ENCODE measurements at regions not wholly inside any gene's neighbourhood (a gene's known extent, or its start where the extent isn't known, plus 50 kb on each side); places are given as distances from the start of the nearest gene placed in this dataset.

- Histone ChIP-seq H4K20me1 (ENCODE audit: insufficient read depth, low read length, poor library complexity, severe bottlenecking) (no peaks in the 10 kb centered on the region), H3K4me3 (ENCODE audit: low read length, poor library complexity, severe bottlenecking) (no peak overlapping the region), H3K4me1 (ENCODE audit: insufficient read depth, low read length, poor library complexity, severe bottlenecking) (no peaks in the 10 kb centered on the region), H3K27me3 (ENCODE audit: insufficient read depth, low read length, poor library complexity, severe bottlenecking) (no peaks in the 10 kb centered on the region), H3K9me3 (ENCODE audit: insufficient read depth, low read depth, low read length) (no peaks in the 10 kb centered on the region), H2AFZ (ENCODE audit: low read length) (no peak overlapping the region), H3K36me3 (ENCODE audit: insufficient read depth, low read length) (no peaks in the 10 kb centered on the region), H3F3A (ENCODE audit: low read depth) (no peaks in the 10 kb centered on the region), H3K79me2 (ENCODE audit: insufficient read depth, low read length) (no peaks in the 10 kb centered on the region), H3K9ac (ENCODE audit: low read depth, low read length, poor library complexity, severe bottlenecking) (no peak overlapping the region), H3K9me2 (replicated peaks; ENCODE audit: low read depth, low read length) (no peaks in the 10 kb centered on the region), H3K4me2 (ENCODE audit: low read depth, low read length, poor library complexity, severe bottlenecking) (no peak overlapping the region)
- TF ChIP-seq EZH2phosphoT487 (IDR thresholded peaks at IDR 0.05; ENCODE audit: borderline replicate concordance) (no peak), CTCF (conservative IDR thresholded peaks at IDR 0.05; ENCODE audit: low read length) (no peak)
Measured at GRCh38 chr22:48489551-48490499, 1337.8 kb downstream of the BRD1 start.

- H2AFZ ChIP-seq (ENCODE audit: low read length) = no peak overlapping the region
- H3K36me3 ChIP-seq (ENCODE audit: insufficient read depth, low read length) = no peaks in the 10 kb centered on the region
- no peaks in the 10 kb centered on the region for H3K27me3 ChIP-seq (ENCODE audit: insufficient read depth, low read length, poor library complexity, severe bottlenecking)
- no peak overlapping the region for H3K9ac ChIP-seq (ENCODE audit: low read depth, low read length, poor library complexity, severe bottlenecking)
- no peaks in the 10 kb centered on the region for H3K4me1 ChIP-seq (ENCODE audit: insufficient read depth, low read length, poor library complexity, severe bottlenecking)
- no peaks in the 10 kb centered on the region for H3K9me2 ChIP-seq (replicated peaks; ENCODE audit: low read depth, low read length)
- H3K9me3 ChIP-seq (ENCODE audit: insufficient read depth, low read depth, low read length) = no peaks in the 10 kb centered on the region
- H4K20me1 ChIP-seq (ENCODE audit: insufficient read depth, low read length, poor library complexity, severe bottlenecking) = no peaks in the 10 kb centered on the region
- TF ChIP-seq EZH2phosphoT487 (IDR thresholded peaks at IDR 0.05; ENCODE audit: borderline replicate concordance) (no peak), CTCF (conservative IDR thresholded peaks at IDR 0.05; ENCODE audit: low read length) (no peak)
- H3K4me3 ChIP-seq (ENCODE audit: low read length, poor library complexity, severe bottlenecking) = no peak overlapping the region
- H3K4me2 ChIP-seq (ENCODE audit: low read depth, low read length, poor library complexity, severe bottlenecking) = no peak overlapping the region
- H3F3A ChIP-seq (ENCODE audit: low read depth) = no peaks in the 10 kb centered on the region
- no peaks in the 10 kb centered on the region for H3K79me2 ChIP-seq (ENCODE audit: insufficient read depth, low read length)
Measured at GRCh38 chr22:48488611-48489511, 1338.8 kb downstream of the BRD1 start.

- H3K4me1 ChIP-seq (ENCODE audit: insufficient read depth, low read length, poor library complexity, severe bottlenecking) = no peaks in the 10 kb centered on the region
- H3K4me3 ChIP-seq (ENCODE audit: low read length, poor library complexity, severe bottlenecking) = no peak overlapping the region
- H3K36me3 ChIP-seq (ENCODE audit: insufficient read depth, low read length) = no peaks in the 10 kb centered on the region
- H3K4me2 ChIP-seq (ENCODE audit: low read depth, low read length, poor library complexity, severe bottlenecking) = no peak overlapping the region
- TF ChIP-seq EZH2phosphoT487 (IDR thresholded peaks at IDR 0.05; ENCODE audit: borderline replicate concordance) (no peak), CTCF (conservative IDR thresholded peaks at IDR 0.05; ENCODE audit: low read length) (no peak)
- no peaks in the 10 kb centered on the region for H3F3A ChIP-seq (ENCODE audit: low read depth)
- no peak overlapping the region for H3K9ac ChIP-seq (ENCODE audit: low read depth, low read length, poor library complexity, severe bottlenecking)
- no peaks in the 10 kb centered on the region for H3K9me3 ChIP-seq (ENCODE audit: insufficient read depth, low read depth, low read length)
- H4K20me1 ChIP-seq (ENCODE audit: insufficient read depth, low read length, poor library complexity, severe bottlenecking) = no peaks in the 10 kb centered on the region
- H3K27me3 ChIP-seq (ENCODE audit: insufficient read depth, low read length, poor library complexity, severe bottlenecking) = no peaks in the 10 kb centered on the region
- H3K79me2 ChIP-seq (ENCODE audit: insufficient read depth, low read length) = no peaks in the 10 kb centered on the region
- no peak overlapping the region for H2AFZ ChIP-seq (ENCODE audit: low read length)
- H3K9me2 ChIP-seq (replicated peaks; ENCODE audit: low read depth, low read length) = no peaks in the 10 kb centered on the region
Measured at GRCh38 chr22:48488149-48488551, 1339.5 kb downstream of the BRD1 start.
